CD4-positive, alpha-beta T cell treated with Interferon gamma for 1 hour (primary cell): ENCODE measurements at regions not wholly inside any gene's neighbourhood (a gene's known extent, or its start where the extent isn't known, plus 50 kb on each side); places are given as distances from the start of the nearest gene placed in this dataset.

Experiments
- DNase-seq: peaks from one replicate; pipeline ENCODE4 v3.0.0-alpha.2; 2020

- DNase-seq, result no peak
Measured at GRCh38 chr12:4045786-4046494, 172.7 kb upstream of the PARP11 start.

GRCh38 chr12:4044736-4045730 lies 171.8 kb upstream of the PARP11 start:
- DNase-seq, result no peak

GRCh38 chr12:4044101-4044500 lies 170.9 kb upstream of the PARP11 start:
- DNase-seq, result no peak

GRCh38 chr12:4041187-4041885 lies 168.1 kb upstream of the PARP11 start:
- no peak for DNase-seq

GRCh38 chr12:4039931-4040330 lies 166.7 kb upstream of the PARP11 start:
- no peak for DNase-seq

- DNase-seq, result no peak
Measured at GRCh38 chr12:4037747-4038312, 164.6 kb upstream of the PARP11 start.

- no peak for DNase-seq
Measured at GRCh38 chr12:4036671-4037271, 163.6 kb upstream of the PARP11 start.

GRCh38 chr12:4034921-4035320 lies 161.7 kb upstream of the PARP11 start:
- no peak for DNase-seq

GRCh38 chr12:4032924-4033615 lies 159.9 kb upstream of the PARP11 start:
- no peak for DNase-seq

- no peak for DNase-seq
Measured at GRCh38 chr12:4031703-4032291, 158.6 kb upstream of the PARP11 start.

GRCh38 chr12:4030929-4031702 lies 157.9 kb upstream of the PARP11 start:
- DNase-seq, result peak; percentile 63

GRCh38 chr12:4027412-4027811 lies 154.2 kb upstream of the PARP11 start:
- DNase-seq, result peak; percentile 45

- no peak for DNase-seq
Measured at GRCh38 chr12:4026517-4026916, 153.3 kb upstream of the PARP11 start.

- DNase-seq, result no peak
Measured at GRCh38 chr12:4026020-4026358, 152.8 kb upstream of the PARP11 start.

GRCh38 chr12:4025181-4026019 lies 152.2 kb upstream of the PARP11 start:
- no peak for DNase-seq

GRCh38 chr12:4024701-4025100 lies 151.5 kb upstream of the PARP11 start:
- no peak for DNase-seq

GRCh38 chr12:4015225-4016091 lies 142.3 kb upstream of the PARP11 start:
- no peak for DNase-seq

- no peak for DNase-seq
Measured at GRCh38 chr12:4014858-4015224, 141.6 kb upstream of the PARP11 start.

GRCh38 chr12:4014444-4014843 lies 141.2 kb upstream of the PARP11 start:
- no peak for DNase-seq
